Brain microvascular endothelial cell (primary cell): ENCODE measurements at regions not wholly inside any gene's neighbourhood (a gene's known extent, or its start where the extent isn't known, plus 50 kb on each side); places are given as distances from the start of the nearest gene placed in this dataset.

Source experiments
- DNase-seq: peaks from one replicate; pipeline ENCODE4 v3.0.0-alpha.2; 2020
- H3K27ac ChIP-seq: fragments of 250-450 bp; sonication (Bioruptor Pico); 2 replicates; pipeline ENCODE4 v1.5.1; 2020; ENCODE audit warnings: mild to moderate bottlenecking, moderate library complexity
- H3K27me3 ChIP-seq: fragments of 250-450 bp; sonication (Bioruptor Pico); replicated peaks from 2 replicates; pipeline ENCODE4 v1.5.1; 2020; ENCODE audit warnings: mild to moderate bottlenecking
- H3K36me3 ChIP-seq: fragments of 250-450 bp; sonication (Bioruptor Pico); replicated peaks from 2 replicates; pipeline ENCODE4 v1.5.1; 2020; ENCODE audit warnings: mild to moderate bottlenecking
- H3K4me3 ChIP-seq: 2 replicates; pipeline ENCODE4 v1.5.1; 2011; ENCODE audit warnings: low read depth, mild to moderate bottlenecking, control low read depth, low read length, moderate library complexity
- CTCF ChIP-seq: IDR thresholded peaks from 2 replicates; pipeline ENCODE4 v1.5.1; 2011; ENCODE audit warnings: low read depth, mild to moderate bottlenecking, moderate library complexity, low read length, control low read depth, inconsistent platforms; ENCODE audit errors: missing control alignments
- in situ Hi-C: cut with HindIII; loops from 2 replicates; pipeline ENCODE4 v1.10.0; 2017; ENCODE audit warnings: low sequenced_read_pairs, low pct_ligation_motif_present

- DNase-seq, result no peak
- H3K27ac ChIP-seq, result no peak overlapping the region
- H3K27me3 ChIP-seq, result no peaks in the 10 kb centered on the region
- no peak overlapping the region for H3K4me3 ChIP-seq
- in situ Hi-C loops, result no loop called here
- no peaks in the 10 kb centered on the region for H3K36me3 ChIP-seq
- no peak for TF ChIP-seq CTCF
Observed at GRCh38 chr11:112401036-112401769, 140.5 kb upstream of the PLET1 start.

- in situ Hi-C loops, result no loop called here
- H3K4me3 ChIP-seq, result no peak overlapping the region
- DNase-seq, result no peak
- no peak overlapping the region for H3K27ac ChIP-seq
- no peaks in the 10 kb centered on the region for H3K27me3 ChIP-seq
- no peaks in the 10 kb centered on the region for H3K36me3 ChIP-seq
- no peak for TF ChIP-seq CTCF
Observed at GRCh38 chr11:112403432-112403831, 142.8 kb upstream of the PLET1 start.

- no peak for DNase-seq
- H3K36me3 ChIP-seq, result no peaks in the 10 kb centered on the region
- no peak for TF ChIP-seq CTCF
- H3K27me3 ChIP-seq, result no peaks in the 10 kb centered on the region
- H3K4me3 ChIP-seq, result no peak overlapping the region
- in situ Hi-C loops, result no loop called here
- H3K27ac ChIP-seq, result no peak overlapping the region
Observed at GRCh38 chr11:112404112-112404511, 143.5 kb upstream of the PLET1 start.

GRCh38 chr11:112408517-112408916 is 147.9 kb upstream of the PLET1 start:
- DNase-seq, result no peak
- H3K27ac ChIP-seq, result no peak overlapping the region
- no peak overlapping the region for H3K4me3 ChIP-seq
- in situ Hi-C loops, result no loop called here
- H3K36me3 ChIP-seq, result no peaks in the 10 kb centered on the region
- no peaks in the 10 kb centered on the region for H3K27me3 ChIP-seq
- no peak for TF ChIP-seq CTCF

GRCh38 chr11:112410325-112410724 is 149.7 kb upstream of the PLET1 start:
- TF ChIP-seq CTCF, result no peak
- no peaks in the 10 kb centered on the region for H3K27me3 ChIP-seq
- H3K36me3 ChIP-seq, result no peaks in the 10 kb centered on the region
- no peak overlapping the region for H3K27ac ChIP-seq
- no peak overlapping the region for H3K4me3 ChIP-seq
- in situ Hi-C loops, result no loop called here
- no peak for DNase-seq

GRCh38 chr11:112412383-112412782 is 151.7 kb upstream of the PLET1 start:
- Histone ChIP-seq H3K4me3 (no peak overlapping the region), H3K27ac (no peak overlapping the region), H3K36me3 (no peaks in the 10 kb centered on the region), H3K27me3 (no peaks in the 10 kb centered on the region)
- in situ Hi-C loops, result no loop called here
- no peak for TF ChIP-seq CTCF
- no peak for DNase-seq
